HG02870 (cell line): ENCODE measurements at regions not wholly inside any gene's neighbourhood (a gene's known extent, or its start where the extent isn't known, plus 50 kb on each side); places are given as distances from the start of the nearest gene placed in this dataset.

Experiments used
- ATAC-seq: cut with Tn5 transposase; IDR thresholded peaks from one replicate; pipeline ENCODE4 v1.9.1; 2021; ENCODE audit warnings: mild to moderate bottlenecking, moderate library complexity; ENCODE audit not compliant: unreplicated experiment

DNA sequence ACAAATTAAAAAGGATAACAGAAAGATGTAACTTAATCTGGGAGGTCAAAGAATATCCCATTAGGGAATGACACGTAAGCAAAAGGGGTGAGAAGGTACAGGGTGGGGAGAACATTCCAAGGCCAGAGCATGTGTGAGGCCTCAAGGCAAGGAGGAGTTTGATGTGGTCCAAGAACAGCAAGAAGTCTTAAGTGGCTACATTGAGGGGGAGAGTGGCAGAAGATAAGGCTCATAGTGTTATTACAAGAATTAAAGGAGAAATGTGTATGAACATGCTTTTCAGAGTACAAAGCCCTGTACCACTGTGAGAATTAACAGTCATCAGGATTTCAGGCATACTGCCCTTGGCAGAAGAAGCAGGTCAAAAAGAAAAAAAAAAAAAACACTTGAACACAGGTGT lies 174.4 kb upstream of the ERBB4 start:
- ATAC-seq = no peak

DNA sequence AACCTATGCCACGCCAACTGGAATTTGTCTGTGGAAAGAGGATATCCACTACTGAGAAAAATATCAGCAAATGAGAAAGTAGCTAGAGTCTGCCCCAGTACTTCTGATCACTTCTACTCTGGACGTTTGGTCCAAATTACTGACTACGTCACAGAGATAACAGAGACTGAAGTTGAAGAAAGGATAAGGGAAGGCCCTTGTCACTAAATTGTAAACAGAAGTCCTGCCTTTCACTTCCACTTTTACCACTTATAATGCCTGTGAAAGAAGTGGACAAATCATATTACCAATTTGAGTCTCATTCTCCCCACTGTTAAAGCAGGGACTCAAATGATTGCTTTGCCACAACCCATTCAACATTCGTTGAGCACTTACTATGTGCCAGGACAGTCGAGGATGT lies 173.9 kb upstream of the ERBB4 start:
- no peak for ATAC-seq

DNA sequence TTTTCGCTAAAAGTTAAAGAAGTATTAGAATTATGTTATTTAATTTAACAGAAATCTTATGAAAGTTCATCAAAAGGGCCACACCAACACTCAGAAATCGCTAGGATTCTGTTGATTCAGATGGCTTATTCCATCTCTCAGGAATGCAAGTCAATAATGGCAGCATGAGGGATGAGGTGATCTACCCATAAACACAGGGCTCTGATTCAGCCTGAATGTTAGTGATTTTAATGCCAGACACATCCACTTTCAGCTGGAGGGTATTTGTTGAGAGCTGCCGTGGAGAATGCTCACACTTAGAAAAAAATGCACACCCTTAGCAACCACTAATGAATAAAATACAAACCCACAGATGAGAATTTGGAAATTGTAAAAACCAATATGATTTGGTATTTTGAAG lies 173.3 kb upstream of the ERBB4 start:
- ATAC-seq = no peak

DNA sequence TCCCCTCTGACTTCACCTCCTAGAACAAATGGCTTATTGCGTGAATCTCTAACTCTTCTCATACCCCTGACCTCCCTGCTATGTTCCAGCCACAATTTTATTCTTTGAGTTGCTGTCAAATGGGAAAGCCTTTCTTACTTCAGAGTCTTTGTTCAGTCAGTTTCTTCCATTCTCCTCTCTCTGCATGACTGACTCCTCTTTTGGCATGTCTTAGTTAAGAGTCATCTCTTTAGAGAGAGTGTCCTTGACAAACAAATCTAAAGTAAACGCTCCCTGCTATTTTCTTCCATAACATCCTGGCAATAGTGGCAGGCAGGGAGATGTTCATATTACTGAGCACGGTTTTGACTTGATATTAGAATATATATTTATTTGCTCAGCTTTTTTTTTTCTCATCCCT lies 170.7 kb upstream of the ERBB4 start:
- ATAC-seq = no peak

DNA sequence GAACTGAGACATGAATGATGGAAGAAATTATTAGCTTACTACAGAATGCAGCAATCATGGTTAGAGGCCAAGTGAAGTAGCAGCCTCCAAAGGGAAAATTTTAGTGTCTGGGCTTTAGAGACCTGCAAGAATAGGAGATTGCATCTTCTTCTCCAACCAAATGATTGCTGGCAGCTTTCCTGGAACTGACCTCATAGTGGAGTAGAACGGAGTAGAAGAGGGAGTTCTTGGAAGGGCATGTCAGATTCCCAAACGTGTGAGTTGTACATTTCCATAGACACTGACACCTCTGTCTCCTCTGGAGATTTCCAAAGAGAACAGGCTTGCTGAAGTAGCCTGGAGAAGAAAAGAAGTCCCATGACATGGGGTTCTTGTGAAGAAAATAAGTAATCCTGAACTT lies 169.8 kb upstream of the ERBB4 start:
- no peak for ATAC-seq

DNA sequence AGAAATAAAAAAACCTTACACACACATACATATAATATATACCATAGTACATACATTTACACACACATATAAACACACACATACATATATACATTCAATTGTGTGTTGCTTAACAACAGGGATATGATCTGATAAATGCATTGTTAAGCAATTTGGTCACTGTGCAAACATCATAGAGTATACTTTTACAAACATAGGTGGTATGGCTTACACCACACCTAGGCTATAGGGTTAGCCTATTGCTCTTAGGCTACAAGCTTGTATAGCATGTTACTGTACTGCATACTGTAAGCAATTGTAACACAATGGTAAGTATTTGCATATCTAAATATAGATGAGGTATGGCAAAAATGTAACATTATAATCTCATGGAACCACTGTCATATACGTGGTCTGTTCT lies 156.8 kb upstream of the ERBB4 start:
- no peak for ATAC-seq

DNA sequence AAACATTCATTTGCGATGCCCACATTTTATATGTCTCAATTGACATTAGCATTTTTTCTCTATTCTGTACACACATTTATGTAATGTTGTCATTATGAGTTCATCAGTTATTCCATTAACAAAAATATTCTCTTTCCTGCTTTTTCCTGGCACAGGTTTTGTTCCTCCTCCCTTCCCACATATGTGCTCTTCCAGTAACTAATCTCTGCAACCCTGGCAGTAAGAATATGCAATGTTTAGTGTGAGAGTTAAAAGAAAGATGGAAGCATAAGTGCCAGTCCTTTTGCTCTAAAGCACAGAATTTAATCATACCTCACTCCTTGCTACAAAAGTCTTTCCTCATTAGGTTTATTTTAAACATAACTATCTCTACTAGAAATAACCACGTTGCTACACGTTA lies 155.8 kb upstream of the ERBB4 start:
- no peak for ATAC-seq

DNA sequence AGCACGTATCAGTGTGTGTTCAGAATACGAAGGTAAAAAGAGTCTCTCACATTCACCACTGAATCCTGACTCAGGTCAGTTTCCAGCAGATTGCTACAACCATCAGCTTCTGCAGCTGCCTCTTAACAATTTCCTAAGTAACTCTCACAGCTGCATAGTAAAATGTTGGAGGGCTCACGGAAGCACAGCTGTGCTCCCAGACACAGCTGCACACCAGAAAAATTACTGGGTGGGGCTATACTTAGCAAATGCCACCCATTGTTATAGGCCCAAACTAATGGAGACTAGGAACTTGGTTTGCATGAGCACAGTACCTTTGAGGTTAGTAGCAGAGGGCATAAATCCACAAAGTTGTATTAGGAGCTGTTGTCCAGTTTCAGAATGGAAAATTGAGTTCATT lies 153.9 kb upstream of the ERBB4 start:
- no peak for ATAC-seq

DNA sequence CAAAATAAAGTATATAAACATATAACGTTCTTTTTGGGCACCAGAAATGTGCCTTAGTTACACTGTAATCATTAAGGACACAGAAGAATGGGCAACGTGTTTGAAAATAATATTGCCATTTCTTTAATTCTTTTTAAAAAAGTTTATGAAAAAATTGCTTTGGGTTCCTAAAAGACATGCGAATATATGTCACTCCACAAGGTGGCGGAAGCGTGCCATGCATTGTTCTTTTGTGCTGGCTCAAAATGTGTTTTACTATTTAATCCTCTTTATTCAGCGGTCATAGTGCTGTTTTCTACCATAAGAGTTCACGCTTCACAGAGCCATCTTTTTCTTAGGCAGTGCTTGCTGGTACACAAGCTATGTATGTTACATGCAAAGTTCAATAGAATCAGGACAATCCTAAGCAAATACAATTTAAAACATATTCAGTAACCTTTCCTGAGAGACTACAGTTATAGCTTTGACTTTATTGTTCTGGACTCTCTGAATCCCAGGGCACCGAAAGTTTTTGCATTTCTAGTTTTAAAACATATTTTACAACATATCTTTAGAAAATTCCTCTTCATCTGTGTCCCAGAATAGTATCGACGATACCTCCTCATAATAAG lies 147.8 kb upstream of the ERBB4 start:
- peak; percentile 57 for ATAC-seq

DNA sequence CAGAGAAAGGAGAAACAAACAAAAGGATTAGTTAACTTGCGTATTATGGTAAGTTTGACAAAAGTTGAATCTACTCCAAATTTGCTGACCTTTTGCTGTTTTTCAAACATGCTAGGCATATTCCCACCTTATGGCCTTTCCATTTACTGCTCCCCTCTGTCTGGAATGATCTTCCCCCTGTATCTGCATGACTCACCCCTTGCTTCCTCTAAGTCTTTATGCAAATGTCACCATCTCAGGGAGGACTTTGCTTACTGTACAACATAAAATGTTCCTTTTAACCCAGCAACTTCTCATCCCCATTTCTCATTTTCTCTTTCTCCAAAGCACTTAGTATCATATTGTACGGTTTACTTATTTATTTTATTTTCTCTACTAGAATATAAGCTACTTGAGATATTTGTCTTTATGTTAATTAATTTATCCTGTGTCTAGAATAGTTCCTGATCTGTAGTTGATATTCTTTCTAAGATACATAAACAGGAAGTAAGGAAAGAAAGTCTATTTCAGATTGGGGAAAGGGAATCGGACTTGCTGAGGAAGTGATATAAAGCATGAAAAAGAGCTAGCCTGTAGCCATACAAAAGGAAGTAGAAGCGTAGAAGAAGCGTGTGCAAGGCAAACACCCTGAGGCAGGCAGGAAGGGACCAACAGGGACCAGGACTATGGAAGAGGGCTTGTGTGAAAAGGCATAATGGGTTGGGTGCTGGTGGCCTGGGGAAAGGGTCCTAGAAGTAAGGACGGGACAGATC lies 144.9 kb upstream of the ERBB4 start:
- ATAC-seq = no peak

DNA sequence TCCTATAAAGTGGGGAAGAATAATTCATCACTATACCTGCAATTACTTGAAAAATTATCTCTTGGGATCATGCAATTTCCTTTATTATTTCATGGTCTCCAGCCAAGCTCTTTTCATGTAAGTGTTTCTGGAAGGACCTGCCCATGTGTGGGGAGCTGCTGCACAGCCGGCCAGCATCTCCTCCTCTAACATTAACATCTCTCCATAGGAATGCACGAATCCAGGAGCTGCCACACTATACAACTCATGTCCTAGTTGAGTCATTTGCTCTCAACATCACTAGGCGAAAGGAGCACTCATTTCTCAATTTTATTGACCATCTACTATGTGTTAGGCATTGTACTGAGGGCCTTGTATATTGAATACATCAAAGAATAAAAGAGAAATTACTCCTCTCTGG lies 144.3 kb upstream of the ERBB4 start:
- ATAC-seq = no peak

DNA sequence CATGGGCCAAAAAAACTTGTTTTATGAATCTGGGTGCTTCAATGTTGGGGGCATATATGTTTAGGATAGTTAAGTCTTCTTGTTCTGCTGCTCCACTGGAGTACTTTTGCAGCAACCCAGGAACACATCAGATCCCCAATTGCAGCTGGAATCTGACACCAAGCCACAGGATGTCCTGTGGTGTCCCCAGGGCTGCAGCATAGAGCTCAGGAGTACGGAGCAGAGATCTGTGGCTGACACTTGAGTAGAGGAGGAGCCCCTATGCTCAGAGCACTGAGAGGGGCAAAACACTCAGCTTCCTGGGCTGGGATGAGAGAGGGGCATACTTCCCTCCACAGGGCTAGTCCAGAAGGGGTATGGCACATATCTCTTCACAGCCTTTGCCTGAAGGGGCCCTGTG lies 138.9 kb upstream of the ERBB4 start:
- ATAC-seq = no peak

DNA sequence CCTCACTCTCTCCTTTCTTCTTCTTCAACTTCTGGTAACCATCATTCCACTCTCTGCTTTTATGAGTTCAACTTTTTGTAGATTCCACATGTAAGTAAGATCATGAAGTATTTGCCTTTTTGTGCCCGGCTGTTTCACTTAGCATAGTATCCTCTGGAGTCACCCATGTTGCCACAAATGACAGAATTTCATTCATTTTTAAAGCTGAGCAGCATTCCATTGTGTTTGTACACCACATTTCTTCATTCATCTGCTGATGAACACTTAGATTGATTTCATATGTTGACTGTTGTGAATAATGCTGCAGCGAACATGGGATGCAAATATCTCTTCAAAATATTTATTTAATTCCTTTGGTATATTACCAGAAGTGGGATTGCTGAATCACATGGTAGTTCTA lies 133.6 kb upstream of the ERBB4 start:
- ATAC-seq = no peak

DNA sequence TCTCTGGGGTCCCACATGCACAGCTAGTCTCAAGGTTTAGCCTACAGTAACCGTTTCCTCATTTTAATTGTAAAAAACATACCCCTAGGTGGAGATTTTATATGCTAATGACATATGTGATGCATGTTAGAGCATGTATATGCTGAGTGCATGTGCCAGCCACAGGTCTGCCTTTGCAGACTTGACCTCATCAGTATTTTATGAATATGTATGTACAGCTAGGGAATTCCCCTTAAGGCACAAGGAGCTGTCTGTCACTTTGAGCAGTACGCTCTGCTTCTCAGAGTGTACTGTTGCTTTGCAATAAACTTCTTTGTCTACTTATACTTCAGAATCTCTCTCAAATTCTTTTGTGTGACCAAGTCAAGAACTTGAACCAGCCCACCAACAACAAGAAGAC lies 131.2 kb upstream of the ERBB4 start:
- peak; percentile 52 for ATAC-seq

DNA sequence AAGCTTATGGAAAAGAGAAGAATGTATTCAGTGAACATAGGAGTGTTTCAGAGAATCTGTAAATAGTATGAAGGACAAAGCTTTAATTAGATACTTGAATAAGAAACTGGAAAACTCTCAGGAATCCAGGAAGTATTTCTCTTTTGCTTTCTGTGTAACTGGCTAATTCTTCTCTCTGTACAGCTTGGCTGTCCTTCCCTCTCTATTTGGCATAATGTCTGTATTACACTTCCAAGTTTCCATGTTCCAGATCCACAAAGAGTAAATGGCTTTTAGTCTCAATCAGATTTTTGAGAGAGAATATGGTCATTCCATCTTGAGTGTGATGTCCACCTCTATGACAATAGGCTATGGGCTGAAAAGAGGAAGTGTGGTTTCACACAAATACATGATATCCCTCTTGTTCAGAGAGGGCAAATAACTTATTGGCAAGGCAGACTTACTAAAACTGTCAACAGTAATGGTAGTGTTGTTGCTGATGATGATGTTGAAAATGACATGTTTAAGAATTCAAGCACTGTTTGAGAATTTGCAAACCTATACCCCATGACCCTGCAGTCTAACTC lies 129.2 kb upstream of the ERBB4 start:
- no peak for ATAC-seq

DNA sequence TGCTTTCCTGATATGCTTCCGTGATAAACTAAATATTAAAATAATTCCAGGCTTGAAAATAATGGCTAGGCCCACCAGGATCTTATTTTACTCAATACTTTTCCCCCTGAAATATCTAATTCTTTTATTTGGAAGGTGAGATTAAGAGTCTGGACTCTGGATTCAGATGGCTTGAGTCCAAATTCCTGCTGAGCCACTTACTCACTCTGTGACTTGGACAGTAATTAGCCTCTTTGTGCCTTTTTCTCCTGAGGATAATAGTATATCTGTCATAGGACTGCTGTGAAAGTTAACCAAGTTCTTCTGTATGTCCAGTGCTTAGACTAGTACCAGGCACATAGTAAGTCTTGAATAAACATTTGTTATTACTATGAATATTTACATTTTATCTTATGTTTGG lies 127.3 kb upstream of the ERBB4 start:
- no peak for ATAC-seq

DNA sequence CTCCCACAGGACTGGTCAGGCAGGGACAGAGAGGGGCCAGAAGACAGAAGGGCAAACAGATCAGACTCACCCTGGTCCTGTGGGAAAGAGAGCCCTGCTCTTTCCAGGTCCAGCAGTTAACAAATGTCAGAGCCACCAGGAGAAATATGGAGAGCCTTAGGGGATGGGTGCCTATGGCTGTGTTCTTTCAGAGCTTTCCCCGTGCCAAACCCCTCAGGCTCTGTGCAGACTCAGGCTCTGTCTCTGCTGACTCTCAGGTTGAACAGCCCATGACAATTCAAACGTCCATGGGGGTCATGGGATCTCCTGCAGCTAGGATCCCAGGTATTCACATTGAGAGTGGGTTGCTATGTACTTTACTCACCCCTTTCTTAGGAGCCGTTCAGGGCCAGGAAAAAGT lies 120.8 kb upstream of the ERBB4 start:
- no peak for ATAC-seq

DNA sequence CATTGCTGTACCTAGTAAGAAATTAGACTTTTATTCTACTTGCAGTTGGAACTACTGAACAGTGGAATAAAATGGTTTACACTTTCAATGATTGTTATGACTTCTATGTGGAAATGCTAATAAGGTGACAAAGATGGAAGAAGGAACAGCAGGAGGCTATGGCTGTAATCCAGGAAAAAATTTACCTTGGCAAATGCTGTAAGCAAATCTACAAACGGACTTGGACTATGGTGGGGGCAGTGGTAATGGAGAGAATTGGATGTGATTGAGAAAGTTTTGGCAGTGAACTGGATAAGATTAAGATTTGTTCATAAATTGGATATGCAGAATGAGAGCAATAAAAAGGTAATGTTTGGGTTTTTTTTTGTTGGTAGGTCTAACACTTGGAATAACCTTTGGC lies 111.0 kb upstream of the ERBB4 start:
- no peak for ATAC-seq

DNA sequence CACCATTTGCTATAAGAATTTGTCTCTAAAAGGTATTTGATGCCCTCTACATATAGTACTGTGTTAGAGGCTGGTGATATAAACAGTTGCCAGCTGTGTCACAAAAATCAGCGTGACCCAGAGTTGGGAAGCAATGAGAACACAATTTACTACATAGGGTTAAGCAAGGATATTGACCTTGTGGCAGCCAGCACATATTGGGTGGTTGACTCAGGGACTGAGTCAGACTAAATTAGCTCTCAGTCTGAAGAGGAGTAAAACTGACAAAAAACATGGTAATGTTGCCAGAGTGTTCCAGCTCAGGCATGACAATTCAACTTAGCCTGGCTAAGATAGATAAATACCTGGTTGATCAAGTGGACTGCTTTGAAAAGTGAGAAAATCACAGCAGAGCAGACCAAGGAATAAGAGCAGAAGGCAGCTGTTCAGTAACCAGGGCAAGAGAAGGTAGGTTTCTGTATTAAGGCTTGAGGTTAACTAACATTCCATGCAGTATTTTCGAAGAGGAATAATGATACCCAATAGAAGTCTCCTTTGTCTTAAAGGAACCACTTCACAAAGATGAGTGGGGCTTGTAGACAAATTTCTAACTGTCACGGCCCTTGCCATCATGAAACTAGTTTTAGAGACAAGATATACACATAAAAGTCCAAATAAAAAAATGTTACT lies 108.2 kb upstream of the ERBB4 start:
- no peak for ATAC-seq

DNA sequence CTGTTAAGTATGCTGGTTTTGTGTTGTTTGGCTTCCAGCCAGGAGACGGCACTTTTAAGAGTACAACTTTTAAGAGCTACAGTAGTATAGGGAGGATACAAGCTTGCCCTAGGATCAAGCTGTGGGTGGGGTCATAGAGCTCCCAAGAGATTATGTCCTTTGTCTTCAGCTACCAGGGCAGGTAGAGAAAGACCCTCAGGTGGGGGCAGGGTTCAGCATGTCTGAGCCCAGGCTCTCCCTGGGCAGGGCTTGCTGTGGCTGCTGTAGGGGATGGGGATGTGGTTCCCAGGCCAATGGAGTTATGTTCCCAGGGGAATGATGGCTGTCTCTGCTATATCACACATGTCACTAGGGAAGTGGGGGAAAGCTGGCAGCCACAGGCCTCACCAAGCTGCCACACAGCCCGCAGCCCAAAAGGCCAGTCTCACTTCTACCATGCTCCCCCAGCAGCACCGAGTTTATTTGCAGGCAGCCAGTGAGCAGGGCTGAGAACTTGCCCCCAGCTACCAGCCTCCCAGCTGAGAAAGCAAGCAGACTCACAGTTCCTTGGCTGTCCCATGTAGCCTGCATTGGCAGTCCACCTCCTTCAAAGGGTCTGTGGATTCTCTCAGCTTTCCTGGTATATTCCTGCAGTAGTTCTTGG lies 105.7 kb upstream of the ERBB4 start:
- no peak for ATAC-seq

DNA sequence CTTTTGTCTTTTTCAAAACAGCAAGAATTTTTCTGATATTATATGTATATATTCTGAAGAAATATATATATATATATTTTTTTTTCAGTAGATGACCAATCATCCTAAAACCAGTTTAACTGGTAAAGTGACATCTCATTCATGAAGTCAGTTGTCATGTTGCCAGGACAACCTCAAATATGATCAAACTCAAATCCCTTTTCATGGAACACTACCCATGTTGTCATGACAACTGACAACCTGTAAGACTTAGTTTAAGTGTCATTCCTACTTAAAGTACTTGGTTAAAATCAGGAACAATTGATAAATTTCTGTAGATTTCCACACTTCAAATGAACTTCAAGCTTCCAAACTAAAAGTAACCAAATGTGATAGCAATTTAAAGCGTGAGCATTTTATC lies 101.8 kb upstream of the ERBB4 start:
- no peak for ATAC-seq

DNA sequence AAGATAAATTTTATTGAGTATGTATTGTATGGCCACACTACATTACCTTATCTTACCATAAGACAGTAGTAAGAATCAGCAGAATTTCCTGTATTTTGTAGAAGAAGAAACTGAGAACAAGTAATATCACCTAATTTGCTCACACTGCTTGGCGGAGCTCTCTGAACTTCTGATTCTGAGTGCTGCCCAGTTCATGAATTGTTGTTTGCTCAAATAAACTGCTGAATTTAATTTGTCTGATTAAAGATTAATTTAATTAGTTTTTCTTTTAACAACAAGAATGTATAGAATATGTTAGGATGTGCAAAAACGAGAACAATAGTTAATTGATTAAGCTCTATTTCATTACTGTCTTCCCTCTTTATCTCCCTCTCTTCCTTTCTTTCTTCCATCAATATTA lies 100.1 kb upstream of the ERBB4 start:
- ATAC-seq = no peak
